ENCODE measurements at regions not wholly inside any gene's neighbourhood (a gene's known extent, or its start where the extent isn't known, plus 50 kb on each side); places are given as distances from the start of the nearest gene placed in this dataset.
"Not testable (repeated sequence)": the region's sequence is repeated elsewhere in the genome, so short reads cannot be mapped to it uniquely, and the experiment has no call there.

GRCh38 chr6:92431502-92431901 is 987.9 kb downstream of the EPHA7 start:
- no peaks in the 10 kb centered on the region for H3K27me3 Mint-ChIP-seq
- H3K27me3 ChIP-seq (ENCODE audit: insufficient read depth, low read length): no peaks in the 10 kb centered on the region
- no peak overlapping the region for H3K27ac Mint-ChIP-seq
- intact Hi-C loops (cut with micrococcal nuclease): no loop called here
- CTCF ChIA-PET (ENCODE audit: partially characterized antibody): interaction anchor here (0.6 kb wide), 1 partner anchor 417 kb away, joined by 4 read pairs; no protein-coding TSS in a partner anchor
- H3K4me3 Mint-ChIP-seq: no peak overlapping the region
- no peak for DNase-seq
- H3K27ac ChIP-seq (ENCODE audit: low read depth, low read length): no peak overlapping the region
- H3K36me3 ChIP-seq (ENCODE audit: insufficient read depth, low read length): no peaks in the 10 kb centered on the region
- POLR2A ChIA-PET (ENCODE audit: partially characterized antibody): no interaction called here
- H3K4me3 ChIP-seq (ENCODE audit: low read length in 2 of 2): no peak overlapping the region
- peaks cover 0 to 17% (median 4%) of the 10 kb centered on the region in 8 donors for H3K9me3 Mint-ChIP-seq
- H3K4me1 Mint-ChIP-seq: no peaks in the 10 kb centered on the region
- H3K36me3 Mint-ChIP-seq: no peaks in the 10 kb centered on the region
- H3K9me3 ChIP-seq (ENCODE audit: control insufficient read depth in 1 of 2, low read length in 2 of 2): no peaks in the 10 kb centered on the region
- no peaks in the 10 kb centered on the region for H3K4me1 ChIP-seq (ENCODE audit: insufficient read depth, low read length)

- Histone ChIP-seq H3K4me3 (ENCODE audit: low read length in 2 of 2) (no peak overlapping the region), H3K9me3 (ENCODE audit: control insufficient read depth in 1 of 2, low read length in 2 of 2) (no peaks in the 10 kb centered on the region), H3K4me1 (ENCODE audit: insufficient read depth, low read length) (no peaks in the 10 kb centered on the region), H3K27ac (ENCODE audit: low read depth, low read length) (no peak overlapping the region), H3K36me3 (ENCODE audit: insufficient read depth, low read length) (no peaks in the 10 kb centered on the region), H3K27me3 (ENCODE audit: insufficient read depth, low read length) (no peaks in the 10 kb centered on the region)
- ChIA-PET CTCF (ENCODE audit: partially characterized antibody) (no interaction called here), POLR2A (ENCODE audit: partially characterized antibody) (no interaction called here)
- H3K27me3 Mint-ChIP-seq: no peaks in the 10 kb centered on the region
- H3K4me1 Mint-ChIP-seq: no peaks in the 10 kb centered on the region
- no peaks in the 10 kb centered on the region for H3K36me3 Mint-ChIP-seq
- H3K9me3 Mint-ChIP-seq: peaks cover 0 to 9% (median 6%) of the 10 kb centered on the region in 8 donors
- intact Hi-C loops (cut with micrococcal nuclease): no loop called here
- no peak overlapping the region for H3K27ac Mint-ChIP-seq
- H3K4me3 Mint-ChIP-seq: no peak overlapping the region
- DNase-seq: no peak
Observed at GRCh38 chr6:92428448-92428847, 990.9 kb downstream of the EPHA7 start.

GRCh38 chr6:92427453-92427852 is 991.9 kb downstream of the EPHA7 start:
- no peak overlapping the region for H3K4me3 ChIP-seq (ENCODE audit: low read length in 2 of 2)
- Mint-ChIP-seq H3K36me3 (no peaks in the 10 kb centered on the region), H3K27me3 (no peaks in the 10 kb centered on the region), H3K4me1 (no peaks in the 10 kb centered on the region), H3K4me3 (no peak overlapping the region), H3K9me3 (peaks cover 0 to 19% (median 6%) of the 10 kb centered on the region in 8 donors), H3K27ac (no peak overlapping the region)
- ChIA-PET CTCF (ENCODE audit: partially characterized antibody) (no interaction called here), POLR2A (ENCODE audit: partially characterized antibody) (no interaction called here)
- no peak for DNase-seq
- intact Hi-C loops (cut with micrococcal nuclease): no loop called here
- H3K4me1 ChIP-seq (ENCODE audit: insufficient read depth, low read length): no peaks in the 10 kb centered on the region
- no peaks in the 10 kb centered on the region for H3K36me3 ChIP-seq (ENCODE audit: insufficient read depth, low read length)
- no peak overlapping the region for H3K27ac ChIP-seq (ENCODE audit: low read depth, low read length)
- no peaks in the 10 kb centered on the region for H3K9me3 ChIP-seq (ENCODE audit: control insufficient read depth in 1 of 2, low read length in 2 of 2)
- no peaks in the 10 kb centered on the region for H3K27me3 ChIP-seq (ENCODE audit: insufficient read depth, low read length)

- Histone ChIP-seq H3K4me3 (ENCODE audit: low read length in 2 of 2) (no peak overlapping the region), H3K4me1 (ENCODE audit: insufficient read depth, low read length) (no peaks in the 10 kb centered on the region), H3K36me3 (ENCODE audit: insufficient read depth, low read length) (no peaks in the 10 kb centered on the region), H3K27ac (ENCODE audit: low read depth, low read length) (no peak overlapping the region), H3K27me3 (ENCODE audit: insufficient read depth, low read length) (no peaks in the 10 kb centered on the region), H3K9me3 (ENCODE audit: control insufficient read depth in 1 of 2, low read length in 2 of 2) (peaks cover 0 to 5% of the 10 kb centered on the region in 2 donors)
- peaks cover 0 to 15% (median 4%) of the 10 kb centered on the region in 8 donors for H3K9me3 Mint-ChIP-seq
- CTCF ChIA-PET (ENCODE audit: partially characterized antibody): no interaction called here
- H3K36me3 Mint-ChIP-seq: no peaks in the 10 kb centered on the region
- intact Hi-C loops (cut with micrococcal nuclease): no loop called here
- DNase-seq: no peak
- POLR2A ChIA-PET (ENCODE audit: partially characterized antibody): no interaction called here
- H3K27ac Mint-ChIP-seq: no peak overlapping the region
- H3K4me1 Mint-ChIP-seq: no peaks in the 10 kb centered on the region
- no peaks in the 10 kb centered on the region for H3K27me3 Mint-ChIP-seq
- H3K4me3 Mint-ChIP-seq: no peak overlapping the region
Observed at GRCh38 chr6:92415656-92416055, 1003.7 kb downstream of the EPHA7 start.

- Mint-ChIP-seq H3K27me3 (no peaks in the 10 kb centered on the region), H3K9me3 (peaks cover 2 to 22% (median 9%) of the 10 kb centered on the region in 8 donors), H3K4me1 (no peaks in the 10 kb centered on the region), H3K36me3 (no peaks in the 10 kb centered on the region), H3K4me3 (peak overlapping the region in 1 of 8 donors; percentile 34), H3K27ac (no peak overlapping the region)
- Histone ChIP-seq H3K4me1 (ENCODE audit: insufficient read depth, low read length) (no peaks in the 10 kb centered on the region), H3K36me3 (ENCODE audit: insufficient read depth, low read length) (no peaks in the 10 kb centered on the region), H3K27ac (ENCODE audit: low read depth, low read length) (no peak overlapping the region), H3K27me3 (ENCODE audit: insufficient read depth, low read length) (no peaks in the 10 kb centered on the region), H3K9me3 (ENCODE audit: control insufficient read depth in 1 of 2, low read length in 2 of 2) (no peaks in the 10 kb centered on the region), H3K4me3 (ENCODE audit: low read length in 2 of 2) (no peak overlapping the region)
- no peak for DNase-seq
- intact Hi-C loops (cut with micrococcal nuclease): no loop called here
- ChIA-PET POLR2A (ENCODE audit: partially characterized antibody) (no interaction called here), CTCF (ENCODE audit: partially characterized antibody) (no interaction called here)
Observed at GRCh38 chr6:92408350-92408749, 1011.0 kb downstream of the EPHA7 start.

- Mint-ChIP-seq H3K4me3 (no peak overlapping the region), H3K4me1 (no peaks in the 10 kb centered on the region), H3K9me3 (peaks cover 2 to 26% (median 9%) of the 10 kb centered on the region in 8 donors), H3K27me3 (no peaks in the 10 kb centered on the region), H3K27ac (no peak overlapping the region), H3K36me3 (no peaks in the 10 kb centered on the region)
- H3K9me3 ChIP-seq (ENCODE audit: control insufficient read depth in 1 of 2, low read length in 2 of 2): no peaks in the 10 kb centered on the region
- ChIA-PET CTCF (ENCODE audit: partially characterized antibody) (no interaction called here), POLR2A (ENCODE audit: partially characterized antibody) (no interaction called here)
- no peaks in the 10 kb centered on the region for H3K4me1 ChIP-seq (ENCODE audit: insufficient read depth, low read length)
- H3K4me3 ChIP-seq (ENCODE audit: low read length in 2 of 2): no peak overlapping the region
- no peak overlapping the region for H3K27ac ChIP-seq (ENCODE audit: low read depth, low read length)
- intact Hi-C loops (cut with micrococcal nuclease): no loop called here
- no peak for DNase-seq
- H3K27me3 ChIP-seq (ENCODE audit: insufficient read depth, low read length): no peaks in the 10 kb centered on the region
- H3K36me3 ChIP-seq (ENCODE audit: insufficient read depth, low read length): no peaks in the 10 kb centered on the region
Observed at GRCh38 chr6:92404281-92404680, 1015.1 kb downstream of the EPHA7 start.

GRCh38 chr6:92399911-92400310 is 1019.4 kb downstream of the EPHA7 start:
- ChIA-PET CTCF (ENCODE audit: partially characterized antibody) (no interaction called here), POLR2A (ENCODE audit: partially characterized antibody) (no interaction called here)
- Histone ChIP-seq H3K9me3 (ENCODE audit: control insufficient read depth in 1 of 2, low read length in 2 of 2) (no peaks in the 10 kb centered on the region), H3K36me3 (ENCODE audit: insufficient read depth, low read length) (no peaks in the 10 kb centered on the region), H3K27me3 (ENCODE audit: insufficient read depth, low read length) (no peaks in the 10 kb centered on the region), H3K27ac (ENCODE audit: low read depth, low read length) (no peak overlapping the region), H3K4me3 (ENCODE audit: low read length in 2 of 2) (no peak overlapping the region), H3K4me1 (ENCODE audit: insufficient read depth, low read length) (no peaks in the 10 kb centered on the region)
- Mint-ChIP-seq H3K4me1 (no peaks in the 10 kb centered on the region), H3K4me3 (no peak overlapping the region), H3K36me3 (no peaks in the 10 kb centered on the region), H3K9me3 (peaks cover 0 to 18% (median 5%) of the 10 kb centered on the region in 8 donors), H3K27ac (no peak overlapping the region), H3K27me3 (no peaks in the 10 kb centered on the region)
- intact Hi-C loops (cut with micrococcal nuclease): no loop called here
- no peak for DNase-seq

- H3K27ac ChIP-seq (ENCODE audit: low read depth, low read length); H3K4me3 ChIP-seq (ENCODE audit: low read length in 2 of 2); CTCF ChIA-PET (ENCODE audit: partially characterized antibody); H3K4me3 Mint-ChIP-seq; H3K9me3 ChIP-seq (ENCODE audit: control insufficient read depth in 1 of 2, low read length in 2 of 2); H3K4me1 Mint-ChIP-seq; H3K36me3 Mint-ChIP-seq; intact Hi-C loops (cut with micrococcal nuclease); DNase-seq; H3K27ac Mint-ChIP-seq; POLR2A ChIA-PET (ENCODE audit: partially characterized antibody); H3K36me3 ChIP-seq (ENCODE audit: insufficient read depth, low read length); H3K27me3 ChIP-seq (ENCODE audit: insufficient read depth, low read length); H3K4me1 ChIP-seq (ENCODE audit: insufficient read depth, low read length); H3K27me3 Mint-ChIP-seq: not testable (repeated sequence)
- H3K9me3 Mint-ChIP-seq: peaks cover 0 to 12% (median 2%) of the 10 kb centered on the region in 8 donors
Observed at GRCh38 chr6:92388706-92389105, 1030.7 kb downstream of the EPHA7 start.
